ENCODE measurements at regions not wholly inside any gene's neighbourhood (a gene's known extent, or its start where the extent isn't known, plus 50 kb on each side); places are given as distances from the start of the nearest gene placed in this dataset.

DNA sequence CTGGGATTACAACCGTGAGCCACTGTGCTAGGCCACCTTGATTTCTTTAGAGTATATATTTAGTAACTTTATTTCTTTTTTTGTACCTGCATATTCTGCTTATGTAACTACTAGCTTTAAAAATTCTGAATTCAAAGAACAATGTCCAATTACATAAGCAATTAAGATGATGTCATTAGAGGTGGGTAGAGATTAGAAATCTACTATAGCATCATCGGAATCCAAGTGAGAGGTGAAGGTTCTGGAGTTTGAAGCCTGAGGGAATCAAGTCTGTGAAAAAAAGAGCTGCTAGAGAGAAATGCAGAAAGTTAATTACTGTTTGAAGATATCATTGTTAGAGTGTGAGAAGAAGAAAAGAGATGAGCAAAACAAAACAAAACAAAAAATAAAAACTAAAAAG lies 79.0 kb upstream of the ENPEP start:
- TF ChIP-seq, protein P1, sequence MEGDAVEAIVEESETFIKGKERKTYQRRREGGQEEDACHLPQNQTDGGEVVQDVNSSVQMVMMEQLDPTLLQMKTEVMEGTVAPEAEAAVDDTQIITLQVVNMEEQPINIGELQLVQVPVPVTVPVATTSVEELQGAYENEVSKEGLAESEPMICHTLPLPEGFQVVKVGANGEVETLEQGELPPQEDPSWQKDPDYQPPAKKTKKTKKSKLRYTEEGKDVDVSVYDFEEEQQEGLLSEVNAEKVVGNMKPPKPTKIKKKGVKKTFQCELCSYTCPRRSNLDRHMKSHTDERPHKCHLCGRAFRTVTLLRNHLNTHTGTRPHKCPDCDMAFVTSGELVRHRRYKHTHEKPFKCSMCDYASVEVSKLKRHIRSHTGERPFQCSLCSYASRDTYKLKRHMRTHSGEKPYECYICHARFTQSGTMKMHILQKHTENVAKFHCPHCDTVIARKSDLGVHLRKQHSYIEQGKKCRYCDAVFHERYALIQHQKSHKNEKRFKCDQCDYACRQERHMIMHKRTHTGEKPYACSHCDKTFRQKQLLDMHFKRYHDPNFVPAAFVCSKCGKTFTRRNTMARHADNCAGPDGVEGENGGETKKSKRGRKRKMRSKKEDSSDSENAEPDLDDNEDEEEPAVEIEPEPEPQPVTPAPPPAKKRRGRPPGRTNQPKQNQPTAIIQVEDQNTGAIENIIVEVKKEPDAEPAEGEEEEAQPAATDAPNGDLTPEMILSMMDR (IDR thresholded peaks at IDR 0.05; ENCODE audit: low read depth, low read length, missing input control), result no peak
- TF ChIP-seq EGR1 (IDR thresholded peaks at IDR 0.05; ENCODE audit: low read depth in 2 of 2), result no peak
- TF ChIP-seq, protein P2, sequence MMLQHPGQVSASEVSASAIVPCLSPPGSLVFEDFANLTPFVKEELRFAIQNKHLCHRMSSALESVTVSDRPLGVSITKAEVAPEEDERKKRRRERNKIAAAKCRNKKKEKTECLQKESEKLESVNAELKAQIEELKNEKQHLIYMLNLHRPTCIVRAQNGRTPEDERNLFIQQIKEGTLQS (IDR thresholded peaks at IDR 0.05), result no peak
- TF ChIP-seq, protein P3, sequence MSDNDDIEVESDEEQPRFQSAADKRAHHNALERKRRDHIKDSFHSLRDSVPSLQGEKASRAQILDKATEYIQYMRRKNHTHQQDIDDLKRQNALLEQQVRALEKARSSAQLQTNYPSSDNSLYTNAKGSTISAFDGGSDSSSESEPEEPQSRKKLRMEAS (IDR thresholded peaks at IDR 0.05), result no peak
- TF ChIP-seq SP1 (IDR thresholded peaks at IDR 0.05), result no peak
- no peak for TF ChIP-seq JUND (IDR thresholded peaks at IDR 0.05)
- TF ChIP-seq REST (IDR thresholded peaks at IDR 0.05), result no peak

All from liver (tissue), 3 donors.